DLD1 (cell line): ENCODE measurements at regions not wholly inside any gene's neighbourhood (a gene's known extent, or its start where the extent isn't known, plus 50 kb on each side); places are given as distances from the start of the nearest gene placed in this dataset.

ENCODE experiments used
- in situ Hi-C: cut with HindIII; loops from 2 replicates; pipeline ENCODE4 v1.10.0; 2017; ENCODE audit warnings: low sequenced_read_pairs

DNA sequence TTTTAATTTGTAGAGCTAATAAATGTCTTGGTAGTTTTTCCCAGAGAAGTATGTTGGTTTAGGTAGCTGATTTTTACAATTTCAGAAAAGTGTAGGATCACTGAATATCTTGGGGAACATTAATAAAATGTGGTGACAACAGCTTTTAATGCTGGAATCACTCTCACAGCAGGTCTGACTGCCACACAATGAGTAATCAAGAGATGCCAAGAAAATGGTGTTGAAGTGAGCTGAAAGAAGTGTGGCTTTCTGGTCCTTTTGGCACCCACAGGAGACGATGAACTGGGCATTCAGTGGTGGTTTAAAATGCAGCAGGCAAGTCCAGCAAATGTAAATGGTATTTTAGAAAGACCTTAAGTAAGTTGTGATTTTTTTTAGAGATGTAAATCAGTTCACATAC, 175.8 kb downstream of the CBLN2 start:
- in situ Hi-C loops = no loop called here

DNA sequence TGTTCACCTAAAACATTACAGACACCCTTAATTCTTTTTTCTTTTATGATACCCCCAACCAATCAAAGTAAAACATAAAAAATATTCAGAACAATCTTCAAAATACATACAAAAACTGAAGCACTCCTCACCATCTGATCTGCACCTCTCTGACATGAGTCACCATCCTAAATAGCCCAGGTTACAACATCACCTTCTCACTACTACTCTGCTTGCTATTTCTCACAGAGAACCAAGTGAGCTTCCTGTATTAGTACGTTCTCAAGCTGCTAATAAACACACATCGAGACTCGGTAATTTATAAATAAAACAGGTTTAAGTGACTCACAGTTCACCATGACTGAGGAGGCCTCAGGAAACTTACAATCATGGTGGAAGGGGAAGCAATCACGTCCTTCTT, 183.5 kb downstream of the CBLN2 start:
- in situ Hi-C loops = no loop called here

DNA sequence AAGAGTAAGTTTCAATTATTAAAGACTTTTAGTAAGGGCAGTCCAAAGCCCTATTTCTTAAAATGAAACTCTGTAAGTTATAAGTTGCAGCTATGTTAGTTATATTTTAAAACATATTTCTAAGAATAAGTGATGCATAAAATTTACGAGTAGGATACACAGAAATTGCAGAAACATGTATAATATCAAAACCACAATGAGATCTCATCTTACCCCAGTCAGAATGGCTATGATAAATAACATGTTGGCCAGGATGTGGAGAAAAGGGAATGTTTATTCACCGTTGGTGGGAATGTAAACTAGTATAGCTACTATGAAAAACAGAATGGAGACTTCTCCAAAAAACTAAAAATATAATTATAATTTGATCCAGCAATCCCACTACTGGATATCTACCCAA, 201.2 kb downstream of the CBLN2 start:
- in situ Hi-C loops = no loop called here

DNA sequence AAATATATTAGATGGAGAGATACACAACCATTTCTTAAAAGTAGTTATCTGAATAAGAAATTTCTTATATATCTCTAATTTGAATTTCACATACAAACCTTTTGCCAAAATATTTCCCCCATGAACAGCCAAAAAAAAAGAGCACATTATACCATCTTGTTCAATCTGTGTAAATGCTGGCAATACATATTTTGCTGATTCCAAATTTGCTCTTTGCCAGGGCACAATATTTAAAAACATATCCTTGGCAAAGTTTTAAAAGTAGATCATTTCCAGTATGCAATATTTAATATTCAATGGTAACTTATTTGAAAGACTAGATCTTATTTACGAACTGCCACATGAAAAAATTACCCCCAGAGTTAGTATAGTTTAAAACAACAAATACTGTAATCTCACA, 204.2 kb downstream of the CBLN2 start:
- in situ Hi-C loops = no loop called here

DNA sequence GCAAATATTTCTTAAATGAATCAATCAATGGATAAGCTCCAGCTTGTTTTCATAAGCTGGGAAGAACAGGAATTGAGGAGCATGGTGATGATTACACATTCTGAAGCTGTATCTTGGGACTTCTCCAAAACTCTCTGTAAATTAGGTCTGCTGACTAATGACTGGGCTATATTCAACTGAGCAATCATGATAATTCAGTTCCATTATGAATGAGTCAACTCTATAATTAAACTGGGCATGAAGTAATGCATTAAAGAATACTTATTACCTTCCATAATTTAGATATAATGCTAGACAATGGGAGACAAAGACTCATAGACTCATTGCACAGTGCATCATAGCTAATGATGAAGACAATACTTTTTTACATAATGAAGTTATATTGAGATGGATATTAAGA, 207.4 kb downstream of the CBLN2 start:
- in situ Hi-C loops = no loop called here

DNA sequence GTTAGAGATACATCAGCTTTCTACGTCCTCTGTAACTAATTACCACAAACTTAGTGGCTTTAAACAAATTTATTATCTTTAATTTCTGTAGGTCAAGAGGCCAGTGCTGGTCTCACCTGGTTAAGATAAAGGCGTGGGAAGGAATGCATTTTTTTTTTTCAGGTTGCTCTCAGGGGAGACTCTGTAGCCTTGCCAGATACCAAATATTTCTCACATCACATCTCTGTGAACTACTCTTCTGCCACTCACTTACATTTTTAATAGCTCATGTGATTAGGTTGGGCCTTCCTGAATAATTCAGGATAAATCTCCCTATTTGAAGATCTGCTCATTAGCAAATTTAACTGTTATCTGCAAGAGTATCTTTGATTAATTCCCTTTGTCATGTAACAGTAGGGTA, 214.6 kb downstream of the CBLN2 start:
- in situ Hi-C loops = no loop called here

DNA sequence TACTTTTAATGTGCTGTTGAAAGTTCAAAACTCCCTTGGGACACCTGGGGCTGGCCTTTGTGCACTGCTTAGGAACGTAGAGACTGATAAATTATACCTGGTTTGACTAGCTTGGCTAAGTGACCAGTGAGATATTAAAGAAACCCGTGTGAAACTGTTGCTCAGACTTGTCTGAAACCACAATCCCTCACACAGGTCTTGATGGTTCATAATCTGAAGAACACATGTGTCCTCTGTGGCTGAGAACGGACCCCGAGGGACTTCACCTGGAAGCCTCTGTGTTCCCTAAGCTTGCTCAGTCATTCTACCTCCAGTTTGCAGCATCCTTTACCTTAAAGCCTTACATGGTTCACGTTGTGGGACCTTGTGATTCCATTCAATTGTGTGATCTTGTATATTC, 218.8 kb downstream of the CBLN2 start:
- in situ Hi-C loops = no loop called here

DNA sequence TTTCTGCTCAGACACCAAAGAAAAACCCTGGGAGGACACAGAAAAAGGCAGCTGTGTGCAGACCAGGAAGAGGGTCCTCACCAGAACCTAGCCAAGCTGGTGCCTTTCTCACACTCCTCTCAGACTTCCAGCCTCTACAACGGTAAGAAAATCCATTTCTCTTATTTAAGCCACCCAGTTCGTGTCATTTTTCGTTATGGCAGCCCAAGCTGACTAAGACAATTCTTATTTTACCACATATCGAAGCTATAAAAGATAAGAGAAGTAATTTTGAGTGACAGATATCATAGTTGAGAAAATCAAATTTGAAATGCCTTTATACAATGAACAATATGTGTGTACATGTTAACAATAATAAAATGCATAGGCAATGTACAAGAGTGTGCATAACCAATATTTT, 219.5 kb downstream of the CBLN2 start:
- in situ Hi-C loops = no loop called here

DNA sequence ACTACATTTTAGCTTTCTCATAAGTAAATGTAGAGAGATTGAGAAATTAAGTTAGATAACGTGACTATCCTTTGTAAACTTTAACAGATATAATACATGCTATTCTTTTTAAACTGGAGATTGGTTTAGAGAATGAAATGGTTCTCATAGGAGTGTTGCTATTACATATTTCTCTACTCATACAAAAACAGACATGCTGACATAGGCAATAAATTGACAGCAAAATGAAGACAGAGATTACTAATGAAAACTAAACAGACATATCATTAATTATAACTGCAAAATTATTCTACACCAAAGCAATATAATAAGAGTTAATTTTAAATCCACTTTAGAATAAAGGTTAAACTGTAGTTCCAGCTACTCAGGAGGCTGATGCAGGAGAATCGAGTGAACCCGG, 227.6 kb downstream of the CBLN2 start:
- in situ Hi-C loops = no loop called here

DNA sequence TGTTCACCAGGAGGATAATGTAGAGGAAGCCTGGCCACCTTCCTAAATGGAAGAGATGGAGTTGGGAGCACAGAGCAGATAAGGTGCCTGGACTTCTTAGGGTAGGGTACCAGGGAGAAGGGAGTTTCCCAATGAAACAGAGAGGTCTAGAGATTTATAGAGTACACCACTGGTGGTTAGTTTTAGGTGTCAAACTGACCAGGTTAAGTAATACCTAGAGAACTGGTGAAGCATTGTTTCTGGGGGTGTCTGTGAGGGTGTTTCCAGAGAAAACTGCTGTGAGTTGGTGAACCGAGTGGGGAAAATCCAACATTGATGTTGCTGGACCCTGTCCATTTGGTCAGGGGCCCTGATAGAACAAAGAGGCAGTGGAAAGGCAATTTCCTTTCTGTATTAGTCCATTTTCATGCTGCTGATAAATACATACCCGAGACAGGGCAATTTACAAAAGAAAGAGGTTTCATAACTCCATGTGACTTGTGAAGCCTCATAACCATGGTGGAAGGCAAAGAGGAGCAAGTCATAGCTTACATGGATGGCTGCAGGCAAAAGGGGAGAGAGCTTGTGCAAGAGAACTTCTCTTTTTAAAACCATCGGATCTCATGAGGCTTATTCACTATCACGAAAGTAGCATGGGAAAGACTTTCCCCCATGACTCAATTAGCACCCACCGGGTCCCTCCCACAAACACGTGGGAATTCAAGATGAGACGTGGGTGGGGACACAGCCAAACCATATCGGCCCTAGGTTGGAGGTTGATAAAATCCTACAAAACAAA, 260.8 kb downstream of the CBLN2 start:
- in situ Hi-C loops = no loop called here

DNA sequence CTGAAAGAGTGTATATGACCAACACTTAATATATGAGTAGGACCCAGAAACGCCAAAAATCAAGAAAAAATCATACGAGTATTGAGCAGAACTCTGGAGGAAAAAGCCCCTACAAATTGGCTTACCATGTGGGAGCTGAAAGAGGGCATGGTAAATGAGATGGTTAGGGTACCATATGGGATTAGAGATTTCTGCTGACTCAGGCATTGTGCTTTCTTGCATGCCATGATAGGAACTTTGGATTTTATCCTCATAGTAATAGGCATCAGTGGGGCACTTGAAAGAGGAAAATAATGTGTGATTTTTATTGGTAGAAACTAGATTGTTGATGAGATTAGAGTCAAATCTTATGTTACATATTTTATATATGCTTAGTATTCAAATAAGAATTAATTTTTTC, 271.1 kb downstream of the CBLN2 start:
- in situ Hi-C loops = no loop called here

DNA sequence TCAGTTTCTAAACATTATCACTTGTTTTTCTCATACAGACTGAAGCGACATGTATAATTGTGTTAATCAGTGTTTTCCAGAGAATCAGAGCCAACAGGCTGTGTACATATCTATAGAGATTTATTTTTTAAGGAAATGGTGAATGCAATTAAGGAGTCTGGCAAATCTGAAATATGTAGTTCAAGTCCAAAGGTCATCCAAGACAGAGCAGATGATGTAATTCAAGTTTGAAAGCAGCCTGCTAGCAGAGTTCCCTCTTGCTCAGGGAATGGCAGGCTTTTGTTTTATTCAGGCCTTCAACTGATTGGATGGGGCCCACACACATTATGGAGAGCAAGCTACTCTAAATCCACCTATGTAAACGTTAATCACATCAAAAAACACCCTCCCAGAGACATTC, 282.6 kb downstream of the CBLN2 start:
- in situ Hi-C loops = no loop called here

DNA sequence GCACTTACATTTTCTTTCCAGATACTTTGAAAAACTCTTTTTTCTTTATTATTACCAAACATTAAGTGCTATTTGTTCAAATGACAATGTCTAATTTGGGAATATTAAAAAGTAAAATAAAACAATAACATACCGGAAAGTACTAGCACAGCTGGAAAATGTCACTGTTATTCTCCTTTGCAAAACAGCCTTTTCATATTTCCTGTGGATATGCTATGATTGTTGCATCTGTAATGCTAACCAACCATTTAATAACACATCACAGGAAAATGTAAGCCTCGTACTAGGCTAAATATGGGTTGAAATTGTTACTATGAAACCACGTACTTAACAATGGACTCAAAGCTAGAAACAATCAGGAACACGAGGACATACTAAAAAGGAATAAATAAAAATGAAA, 298.1 kb downstream of the CBLN2 start:
- in situ Hi-C loops = no loop called here

DNA sequence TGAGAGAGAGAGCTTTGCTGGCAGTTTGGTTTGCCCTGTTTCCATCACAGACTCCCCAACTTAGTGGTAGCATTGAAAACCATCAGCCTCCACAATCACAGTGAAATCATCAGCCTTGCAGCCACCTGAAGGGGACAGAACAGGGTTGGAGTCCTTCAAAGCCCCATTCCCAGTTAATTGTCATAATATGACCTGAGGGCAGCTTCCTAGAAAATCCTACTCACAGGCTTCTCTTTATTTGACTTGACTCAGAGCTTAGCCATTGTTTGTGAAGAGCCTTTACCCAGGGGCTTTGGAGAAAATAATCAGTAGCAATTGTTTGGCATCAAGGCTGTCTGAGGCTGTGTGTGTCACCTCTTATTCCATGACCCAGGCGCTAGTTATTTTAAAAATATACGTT, 308.7 kb downstream of the CBLN2 start:
- in situ Hi-C loops = no loop called here

DNA sequence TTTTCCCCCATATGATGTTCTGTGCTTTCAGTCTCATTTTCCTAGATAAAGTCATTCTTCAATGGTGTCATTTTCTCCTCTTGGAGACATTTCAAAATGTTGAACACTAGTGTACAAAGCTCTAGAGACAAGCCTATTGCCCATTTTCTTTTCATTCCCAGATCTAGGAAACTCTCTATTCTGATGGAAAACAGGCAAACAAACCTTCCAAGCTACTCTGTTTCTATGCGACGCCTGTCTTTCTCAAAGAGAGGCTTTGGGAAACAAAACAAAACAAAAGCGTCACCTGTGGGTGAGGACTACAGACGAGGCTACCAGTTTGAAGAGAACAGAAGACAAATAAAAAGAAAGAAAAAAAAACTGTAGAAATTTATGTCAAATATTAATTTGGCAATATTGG, 311.0 kb downstream of the CBLN2 start:
- in situ Hi-C loops = no loop called here

DNA sequence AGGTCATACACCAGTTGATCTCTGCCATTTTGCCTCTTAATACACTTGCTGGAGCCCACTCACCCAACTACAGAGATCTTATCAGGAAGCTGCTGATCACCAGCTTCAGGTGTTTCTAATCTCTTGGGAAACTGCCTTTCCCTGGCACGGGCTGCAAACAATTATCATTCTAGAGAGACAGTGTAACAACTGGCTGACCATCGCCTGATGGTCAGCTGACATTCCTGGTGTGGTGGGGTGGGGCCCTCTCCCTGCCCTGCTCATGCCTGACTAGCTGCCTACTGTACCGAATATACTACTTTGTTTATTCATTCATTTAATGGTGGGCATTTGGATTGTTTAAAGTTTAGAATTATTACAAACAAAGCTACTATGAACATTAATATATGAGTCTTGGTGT, 311.5 kb downstream of the CBLN2 start:
- in situ Hi-C loops = no loop called here

DNA sequence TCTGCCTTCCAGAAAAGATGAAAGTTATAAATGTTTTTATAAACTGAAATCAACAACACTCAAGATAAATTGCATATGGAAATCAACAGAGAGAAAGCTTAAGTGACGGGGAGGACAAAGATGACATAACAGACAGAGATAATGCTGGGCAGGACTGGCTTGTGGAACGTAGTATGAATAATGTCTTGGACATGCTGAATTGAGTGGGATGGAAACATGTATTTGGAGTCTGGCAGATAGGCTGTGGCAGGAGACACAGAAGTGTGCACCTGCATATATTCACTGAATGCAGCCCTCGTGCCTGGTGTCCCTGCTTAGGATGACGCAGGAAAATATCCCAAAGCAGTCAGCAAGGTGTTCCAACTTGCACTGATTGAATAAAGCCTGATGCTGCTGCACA, 318.2 kb downstream of the CBLN2 start:
- in situ Hi-C loops = no loop called here

DNA sequence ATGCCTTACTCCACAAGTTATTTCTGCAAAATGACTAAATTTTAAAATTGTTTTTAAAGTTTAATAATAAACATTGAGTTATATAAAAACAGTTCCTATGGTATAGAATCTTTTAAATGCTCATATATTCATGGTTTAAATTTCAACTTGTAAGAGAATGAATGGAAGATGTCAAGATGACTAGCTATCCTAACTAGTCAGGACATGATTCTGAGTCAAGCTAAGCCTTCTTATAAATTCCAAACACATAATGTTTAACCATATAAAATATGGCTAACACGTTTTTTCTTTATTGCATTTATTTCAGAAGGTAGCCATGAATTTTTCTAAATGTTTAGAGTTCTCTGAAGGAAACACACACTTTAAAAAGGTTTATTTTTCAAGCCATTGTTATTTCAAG, 320.4 kb downstream of the CBLN2 start:
- in situ Hi-C loops = no loop called here

DNA sequence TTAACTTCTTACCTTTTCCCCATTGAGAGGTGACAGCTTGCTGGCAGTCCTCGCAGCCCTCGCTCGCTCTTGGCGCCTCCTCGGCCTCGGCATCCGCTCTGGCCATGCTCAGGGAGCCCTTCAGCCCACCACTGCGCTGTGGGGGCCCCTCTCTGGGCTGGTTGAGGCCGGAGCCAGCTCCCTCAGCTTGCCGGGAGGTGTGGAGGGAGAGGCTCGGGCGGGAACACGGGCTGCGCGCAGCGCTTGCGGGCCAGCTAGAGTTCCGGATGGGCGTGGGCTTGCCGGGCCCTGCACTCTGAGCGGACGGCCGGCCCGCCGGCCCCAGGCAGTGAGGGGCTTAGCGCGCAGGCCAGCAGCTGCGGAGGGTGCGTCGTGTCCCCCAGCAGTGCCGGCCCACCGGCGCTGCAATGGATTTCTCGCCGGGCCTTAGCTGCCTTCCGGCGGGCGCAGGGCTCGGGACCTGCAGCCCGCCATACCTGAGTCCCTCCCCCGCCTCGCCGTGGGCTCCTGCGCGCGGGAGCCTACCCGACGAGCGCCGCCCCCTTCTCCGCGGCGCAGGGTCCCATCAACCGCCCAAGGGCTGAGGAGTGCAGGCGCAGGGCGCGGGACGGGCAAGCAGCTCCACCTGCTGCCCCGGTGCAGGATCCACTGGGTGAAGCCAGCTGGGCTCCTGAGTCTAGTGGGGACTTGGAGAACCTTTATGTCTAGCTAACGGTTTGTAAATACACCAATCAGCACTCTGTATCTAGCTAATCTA, 335.0 kb downstream of the CBLN2 start:
- in situ Hi-C loops = no loop called here

DNA sequence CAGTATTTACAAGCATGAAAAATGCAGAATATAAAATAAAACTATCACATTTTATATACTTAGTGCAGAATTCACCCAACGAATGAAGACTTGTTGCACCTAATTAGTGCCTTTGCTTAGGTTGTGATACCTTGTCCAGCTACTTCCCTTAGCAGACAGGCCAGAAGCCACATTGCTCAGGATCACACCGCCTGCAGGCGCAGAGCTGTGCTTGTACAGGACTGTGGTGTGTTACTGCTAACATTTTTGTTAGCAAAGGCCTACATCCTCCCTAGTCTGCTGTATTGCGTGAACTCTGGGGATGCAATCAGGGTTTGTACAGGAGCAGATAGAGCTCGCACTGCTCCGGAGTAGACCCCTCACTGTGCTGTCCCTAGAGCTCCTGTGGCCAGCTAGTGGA, 336.9 kb downstream of the CBLN2 start:
- in situ Hi-C loops = no loop called here

DNA sequence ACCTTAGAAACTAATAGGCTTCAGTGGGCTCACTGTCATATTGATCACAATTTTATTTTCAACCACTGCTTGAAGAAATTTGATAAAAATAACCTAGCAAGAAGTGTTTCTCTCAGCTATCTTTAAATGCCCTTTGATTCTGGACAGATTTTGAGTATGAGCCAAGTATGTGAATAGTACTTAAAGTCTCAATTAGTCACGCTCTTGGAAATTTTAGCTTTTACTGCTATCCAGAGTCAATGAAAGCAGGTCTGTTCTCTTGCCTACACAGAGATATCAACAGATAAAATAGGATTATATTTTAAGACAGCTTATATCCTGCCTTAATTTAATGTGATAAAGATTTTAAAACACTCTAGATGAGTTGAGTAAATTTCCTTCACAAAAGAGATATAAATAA, 337.3 kb downstream of the CBLN2 start:
- in situ Hi-C loops = no loop called here

DNA sequence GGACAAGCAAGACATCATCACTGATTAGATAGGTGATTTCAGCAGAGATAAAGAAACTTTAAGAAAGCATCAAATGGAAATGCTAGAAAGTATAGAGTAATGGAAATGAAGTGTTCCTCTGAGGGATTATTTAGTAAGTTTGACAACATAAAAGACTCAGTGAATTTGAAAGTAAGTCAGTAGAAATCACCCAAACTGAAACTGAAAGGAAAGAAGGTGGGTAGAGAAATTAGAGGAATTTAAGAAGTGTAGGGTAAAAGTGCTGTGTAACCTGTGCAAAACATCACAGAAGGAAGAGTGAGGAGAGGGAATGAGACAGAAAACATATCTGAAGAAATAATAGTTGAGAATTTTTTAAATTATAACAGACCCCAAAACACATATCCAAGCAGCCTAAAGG, 343.1 kb downstream of the CBLN2 start:
- in situ Hi-C loops = no loop called here

DNA sequence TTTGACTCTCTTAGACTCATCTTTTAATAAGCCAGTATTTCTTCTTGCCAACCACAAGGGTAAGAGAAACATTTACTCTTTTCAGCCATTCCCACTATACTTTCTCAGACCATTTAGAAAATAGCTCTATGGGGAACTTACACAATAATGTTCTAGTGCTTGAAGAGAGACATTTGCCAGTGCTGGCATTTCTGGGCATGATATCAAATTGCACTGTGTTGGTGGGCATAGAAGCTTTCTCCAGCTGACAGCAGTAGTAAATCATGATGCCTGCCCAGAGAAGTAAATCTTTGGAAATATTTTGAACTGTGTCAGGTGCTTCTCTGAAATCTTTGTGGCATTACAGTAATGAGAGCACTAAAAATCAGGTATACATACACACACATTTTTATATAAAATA, 346.6 kb downstream of the CBLN2 start:
- in situ Hi-C loops = no loop called here
